H9 (cell line): ENCODE measurements at regions not wholly inside any gene's neighbourhood (a gene's known extent, or its start where the extent isn't known, plus 50 kb on each side); places are given as distances from the start of the nearest gene placed in this dataset.

Source experiments
- DNase-seq: peaks from one replicate; pipeline ENCODE4 v3.0.0-alpha.2; 2017
- H2AFZ ChIP-seq: one replicate; pipeline ENCODE4 v1.6.1; 2013; ENCODE audit warnings: mild to moderate bottlenecking, low read length, control low read depth, moderate library complexity
- H2AK5ac ChIP-seq: 2 replicates; pipeline ENCODE4 v1.6.1; 2013; ENCODE audit warnings: low read length, control low read depth, mixed read lengths; ENCODE audit not compliant: insufficient read length
- H2BK120ac ChIP-seq: one replicate; pipeline ENCODE4 v1.6.1; 2013; ENCODE audit warnings: low read depth, mild to moderate bottlenecking, low read length, control low read depth, inconsistent platforms; ENCODE audit not compliant: poor library complexity, severe bottlenecking
- H2BK12ac ChIP-seq: 2 replicates; pipeline ENCODE4 v1.6.1; 2013; ENCODE audit warnings: low read length, control low read depth, mixed read lengths, low read depth; ENCODE audit not compliant: insufficient read length
- H2BK15ac ChIP-seq: 2 replicates; pipeline ENCODE4 v1.6.1; 2013; ENCODE audit warnings: low read depth, low read length, control low read depth
- H2BK20ac ChIP-seq: one replicate; pipeline ENCODE4 v1.6.1; 2013; ENCODE audit warnings: low read depth, mild to moderate bottlenecking, low read length, control low read depth, inconsistent platforms; ENCODE audit not compliant: poor library complexity, severe bottlenecking
- H2BK5ac ChIP-seq: 2 replicates; pipeline ENCODE4 v1.6.1; 2013; ENCODE audit warnings: low read length, control low read depth, mixed read lengths; ENCODE audit not compliant: insufficient read length
- H3K14ac ChIP-seq: 2 replicates; pipeline ENCODE4 v1.6.1; 2013; ENCODE audit warnings: low read length, control low read depth; ENCODE audit not compliant: insufficient read depth
- H3K18ac ChIP-seq: 2 replicates; pipeline ENCODE4 v1.6.1; 2013; ENCODE audit warnings: low read depth, mild to moderate bottlenecking, mixed read lengths, low read length, control low read depth; ENCODE audit not compliant: insufficient read length
- H3K23ac ChIP-seq: 2 replicates; pipeline ENCODE4 v1.6.1; 2013; ENCODE audit warnings: low read length, control low read depth, mixed read lengths, low read depth; ENCODE audit not compliant: insufficient read length
- H3K23me2 ChIP-seq: 2 replicates; pipeline ENCODE4 v1.6.1; 2013; ENCODE audit warnings: low read depth, mild to moderate bottlenecking, mixed read lengths, low read length, control low read depth; ENCODE audit not compliant: insufficient read length, poor library complexity, severe bottlenecking
- H3K27ac ChIP-seq: 2 replicates; pipeline ENCODE4 v1.5.1; 2013; ENCODE audit warnings: low read length, control low read depth, mixed read lengths, low read depth; ENCODE audit not compliant: insufficient read length
- H3K27me3 ChIP-seq: 2 replicates; pipeline ENCODE4 v1.6.1; 2013; ENCODE audit warnings: low read length, control low read depth, inconsistent platforms; ENCODE audit not compliant: insufficient read depth
- H3K4ac ChIP-seq: 2 replicates; pipeline ENCODE4 v1.6.1; 2013; ENCODE audit warnings: low read depth, mild to moderate bottlenecking, control low read depth, inconsistent platforms, low read length, moderate library complexity
- H3K4me1 ChIP-seq: 2 replicates; pipeline ENCODE4 v1.6.1; 2013; ENCODE audit warnings: low read length, control low read depth, inconsistent platforms; ENCODE audit not compliant: insufficient read depth
- H3K4me2 ChIP-seq: 2 replicates; pipeline ENCODE4 v1.6.1; 2013; ENCODE audit warnings: low read length, control low read depth, mixed read lengths; ENCODE audit not compliant: insufficient read length, insufficient read depth
- H3K56ac ChIP-seq: 2 replicates; pipeline ENCODE4 v1.6.1; 2013; ENCODE audit warnings: low read depth, mild to moderate bottlenecking, mixed read lengths, low read length, control low read depth; ENCODE audit not compliant: insufficient read length
- H3K79me1 ChIP-seq: 2 replicates; pipeline ENCODE4 v1.6.1; 2013; ENCODE audit warnings: low read depth, mild to moderate bottlenecking, moderate library complexity, low read length, control low read depth, inconsistent platforms; ENCODE audit not compliant: insufficient read depth, poor library complexity, severe bottlenecking
- H3K79me2 ChIP-seq: 2 replicates; pipeline ENCODE4 v1.6.1; 2013; ENCODE audit warnings: low read length, control low read depth, inconsistent platforms; ENCODE audit not compliant: insufficient read depth
- H3K9ac ChIP-seq: 2 replicates; pipeline ENCODE4 v1.6.1; 2013; ENCODE audit warnings: low read length, control low read depth, mixed read lengths; ENCODE audit not compliant: insufficient read length; ENCODE audit errors: extremely low read depth
- H3K9me3 ChIP-seq: one replicate; pipeline ENCODE4 v1.6.1; 2013; ENCODE audit warnings: low read depth, low read length, inconsistent platforms; ENCODE audit not compliant: control insufficient read depth
- H3T11ph ChIP-seq: one replicate; pipeline ENCODE4 v1.6.1; 2013; ENCODE audit warnings: mild to moderate bottlenecking, low read length, control low read depth, inconsistent platforms
- H4K20me1 ChIP-seq: one replicate; pipeline ENCODE4 v1.6.1; 2013; ENCODE audit not compliant: control insufficient read depth, insufficient read length, insufficient read depth
- H4K5ac ChIP-seq: 2 replicates; pipeline ENCODE4 v1.6.1; 2013; ENCODE audit warnings: low read depth, mild to moderate bottlenecking, mixed read lengths, low read length, control low read depth; ENCODE audit not compliant: insufficient read length
- H4K8ac ChIP-seq: replicated peaks from 2 replicates; pipeline ENCODE4 v1.6.1; 2013; ENCODE audit warnings: low read length, control low read depth, mixed read lengths, low read depth; ENCODE audit not compliant: insufficient read length
- H4K91ac ChIP-seq: 2 replicates; pipeline ENCODE4 v1.6.1; 2013; ENCODE audit warnings: low read depth, mild to moderate bottlenecking, moderate library complexity, mixed read lengths, low read length, control low read depth; ENCODE audit not compliant: insufficient read length
- H3K27ac Mint-ChIP-seq, 3 experiments: 2 replicates in 2 of 3; 3 replicates in 1 of 3; pipeline ENCODE4 v1.8.0; 2020 to 2021; ENCODE audit warnings: mixed read lengths in 3 of 3, mild to moderate bottlenecking in 1 of 3, moderate library complexity in 1 of 3
- H3K27me3 Mint-ChIP-seq: 2 replicates; pipeline ENCODE4 v1.8.0; 2021; ENCODE audit warnings: low read depth, mild to moderate bottlenecking, moderate library complexity, mixed read lengths
- H3K36me3 Mint-ChIP-seq, 3 experiments: 2 replicates in 2 of 3; 3 replicates in 1 of 3; pipeline ENCODE4 v1.8.0; 2020 to 2021; ENCODE audit warnings: low read depth in 3 of 3, mixed read lengths in 3 of 3; ENCODE audit not compliant: insufficient read depth in 1 of 3
- H3K4me1 Mint-ChIP-seq, 2 experiments: 2 replicates each; pipeline ENCODE4 v1.8.0; 2020; ENCODE audit warnings: mixed read lengths in 2 of 2
- H3K4me3 Mint-ChIP-seq, 2 experiments: 2 replicates in 1 of 2; 3 replicates in 1 of 2; pipeline ENCODE4 v1.8.0; 2020 to 2021; ENCODE audit warnings: mild to moderate bottlenecking in 2 of 2, mixed read lengths in 2 of 2, moderate library complexity in 1 of 2
- H3K9me3 Mint-ChIP-seq, 2 experiments: 2 replicates in 1 of 2; 3 replicates in 1 of 2; pipeline ENCODE4 v1.8.0; 2020; ENCODE audit warnings: mild to moderate bottlenecking in 2 of 2, mixed read lengths in 2 of 2, moderate library complexity in 1 of 2
- CTCF ChIP-seq: fragments of 200-600 bp; sonication (generic); conservative IDR thresholded peaks from 3 replicates; pipeline ENCODE4 v1.8.0; 2021; ENCODE audit warnings: antibody characterized with exemption, mild to moderate bottlenecking
- WGBS: extraction: QIAGEN DNeasy Blood & Tissue Kit; methylation state at CpG from one replicate; pipeline ENCODE4 v1.1.7; 2013; ENCODE audit warnings: missing lambda C conversion rate, low lambda C conversion rate, mixed read lengths; ENCODE audit not compliant: insufficient read length; ENCODE audit errors: extremely low coverage; 5-methylcytosine and 5-hydroxymethylcytosine counted together

GRCh38 chr13:73929287-73929932, 204.8 kb downstream of the KLF12 start:
- Histone ChIP-seq H3K27me3 (no peaks in the 10 kb centered on the region), H2AK5ac (no peak overlapping the region), H3K18ac (no peak overlapping the region), H2BK20ac (no peak overlapping the region), H4K20me1 (no peaks in the 10 kb centered on the region), H3K27ac (no peak overlapping the region), H3K4ac (no peak overlapping the region), H3K4me1 (no peaks in the 10 kb centered on the region), H3K9ac (no peak overlapping the region), H3K56ac (no peak overlapping the region), H3K9me3 (no peaks in the 10 kb centered on the region), H4K8ac (no peak overlapping the region), H2BK15ac (no peak overlapping the region), H2BK12ac (no peak overlapping the region), H3K4me2 (no peak overlapping the region), H3K79me2 (no peaks in the 10 kb centered on the region), H3K79me1 (no peaks in the 10 kb centered on the region), H3K14ac (peak overlapping the region; percentile 17; the same call in 1 of the 2 replicates), H2BK120ac (no peak overlapping the region), H4K5ac (no peak overlapping the region), H3K23ac (no peak overlapping the region), H3K23me2 (no peaks in the 10 kb centered on the region), H2AFZ (no peak overlapping the region), H4K91ac (no peak overlapping the region), H3T11ph (no peak overlapping the region), H2BK5ac (no peak overlapping the region)
- Mint-ChIP-seq H3K4me3 (no peak overlapping the region), H3K9me3 (no peaks in the 10 kb centered on the region; a peak in 2 of 5 replicates), H3K27me3 (no peaks in the 10 kb centered on the region), H3K27ac (no peak overlapping the region), H3K4me1 (no peaks in the 10 kb centered on the region), H3K36me3 (no peaks in the 10 kb centered on the region)
- no peak for DNase-seq
- no peak for TF ChIP-seq CTCF
- no CpG with 5 or more reads among the region's 6 CpGs for WGBS
